DND-41 (cell line): ENCODE measurements at regions not wholly inside any gene's neighbourhood (a gene's known extent, or its start where the extent isn't known, plus 50 kb on each side); places are given as distances from the start of the nearest gene placed in this dataset.

ENCODE experiments used
- ATAC-seq: fragments of 200-7000 bp; cut with Tn5 transposase; 3 replicates; pipeline ENCODE4 v1.9.1; 2021; ENCODE audit warnings: low read depth; ENCODE audit not compliant: insufficient read depth
- DNase-seq: peaks from one replicate; pipeline ENCODE4 v3.0.0-alpha.2; 2020
- H2AFZ ChIP-seq: 2 replicates; pipeline ENCODE4 v1.6.0; 2012; ENCODE audit warnings: low read depth, low read length
- H3K27ac ChIP-seq: 2 replicates; pipeline ENCODE4 v1.5.1; 2012; ENCODE audit warnings: low read length, inconsistent platforms
- H3K27me3 ChIP-seq: fragments of 200-600 bp; sonication (generic); 2 replicates; pipeline ENCODE4 v1.6.0; 2012; ENCODE audit warnings: low read length, mild to moderate bottlenecking, inconsistent platforms; ENCODE audit not compliant: insufficient read depth, poor library complexity
- H3K36me3 ChIP-seq: 2 replicates; pipeline ENCODE4 v1.5.1; 2012; ENCODE audit warnings: low read length, inconsistent platforms; ENCODE audit not compliant: insufficient read depth
- H3K4me1 ChIP-seq: 2 replicates; pipeline ENCODE4 v1.5.1; 2012; ENCODE audit warnings: mild to moderate bottlenecking, low read length; ENCODE audit not compliant: insufficient read depth
- H3K4me2 ChIP-seq: 2 replicates; pipeline ENCODE4 v1.6.0; 2012; ENCODE audit warnings: mild to moderate bottlenecking, moderate library complexity, low read length, inconsistent platforms; ENCODE audit not compliant: insufficient read depth
- H3K4me3 ChIP-seq, 2 experiments: fragments of 200-600 bp in 1 of 2; shearing (Covaris generic) in 1 of 2; 2 replicates each; pipeline ENCODE4 v1.5.1; 2012 to 2016; ENCODE audit warnings: inconsistent platforms in 2 of 2, low read length in 2 of 2, mild to moderate bottlenecking in 2 of 2, low read depth in 1 of 2, moderate library complexity in 1 of 2
- H3K79me2 ChIP-seq: 2 replicates; pipeline ENCODE4 v1.6.0; 2012; ENCODE audit warnings: low read length, inconsistent platforms; ENCODE audit not compliant: insufficient read depth
- H3K9ac ChIP-seq: 2 replicates; pipeline ENCODE4 v1.6.0; 2012; ENCODE audit warnings: low read depth, mild to moderate bottlenecking, inconsistent platforms, low read length, moderate library complexity
- H3K9me3 ChIP-seq: 2 replicates; pipeline ENCODE4 v1.5.1; 2012; ENCODE audit warnings: low read length, moderate library complexity, mild to moderate bottlenecking, inconsistent platforms; ENCODE audit not compliant: insufficient read depth, severe bottlenecking
- H4K20me1 ChIP-seq: 2 replicates; pipeline ENCODE4 v1.6.0; 2012; ENCODE audit warnings: low read length; ENCODE audit not compliant: insufficient read depth
- CTCF ChIP-seq: IDR thresholded peaks from 2 replicates; pipeline ENCODE4 v1.5.1; 2012; ENCODE audit warnings: borderline replicate concordance, low read length, moderate library complexity, mild to moderate bottlenecking; ENCODE audit not compliant: poor library complexity, severe bottlenecking; ENCODE audit errors: extremely low read depth
- EZH2 ChIP-seq: IDR thresholded peaks from 3 replicates; pipeline ENCODE4 v1.6.1; 2012; ENCODE audit warnings: borderline replicate concordance, low read depth, mild to moderate bottlenecking, moderate library complexity, low read length, inconsistent platforms; ENCODE audit not compliant: severe bottlenecking

GRCh38 chr2:213221957-213222356, 62.3 kb upstream of the SPAG16 start:
- no peaks in the 10 kb centered on the region for H4K20me1 ChIP-seq
- DNase-seq (no peak), ATAC-seq (no peak)
- H3K27me3 ChIP-seq: no peaks in the 10 kb centered on the region
- no peak overlapping the region for H2AFZ ChIP-seq
- peaks cover 49% of the 10 kb centered on the region for H3K4me1 ChIP-seq
- no peak overlapping the region for H3K27ac ChIP-seq
- TF ChIP-seq CTCF: no peak
- no peak for TF ChIP-seq EZH2
- no peak overlapping the region for H3K4me2 ChIP-seq
- no peaks in the 10 kb centered on the region for H3K36me3 ChIP-seq
- no peak overlapping the region for H3K4me3 ChIP-seq
- H3K79me2 ChIP-seq: no peaks in the 10 kb centered on the region
- no peak overlapping the region for H3K9ac ChIP-seq
- H3K9me3 ChIP-seq: no peaks in the 10 kb centered on the region

GRCh38 chr2:213224366-213224765, 59.9 kb upstream of the SPAG16 start:
- Histone ChIP-seq H3K36me3 (no peaks in the 10 kb centered on the region), H3K4me1 (peaks cover 65% of the 10 kb centered on the region), H3K9ac (no peak overlapping the region), H3K27ac (peak overlapping the region; percentile 7; the same call in 1 of the 2 replicates), H3K27me3 (no peaks in the 10 kb centered on the region), H3K9me3 (no peaks in the 10 kb centered on the region), H2AFZ (0 out of 2 replicates have a peak overlapping the region, but pooled peaks have one; percentile 19), H4K20me1 (no peaks in the 10 kb centered on the region), H3K4me2 (no peak overlapping the region), H3K4me3 (no peak overlapping the region), H3K79me2 (no peaks in the 10 kb centered on the region)
- ATAC-seq (no peak), DNase-seq (no peak)
- no peak for TF ChIP-seq CTCF
- TF ChIP-seq EZH2: no peak

GRCh38 chr2:213225866-213226265, 58.4 kb upstream of the SPAG16 start:
- peaks cover 65% of the 10 kb centered on the region for H3K4me1 ChIP-seq
- H3K27me3 ChIP-seq: no peaks in the 10 kb centered on the region
- H3K4me2 ChIP-seq: no peak overlapping the region
- H3K9ac ChIP-seq: no peak overlapping the region
- no peaks in the 10 kb centered on the region for H4K20me1 ChIP-seq
- DNase-seq: no peak
- H2AFZ ChIP-seq: peak overlapping the region; percentile 15; the same call in 1 of the 2 replicates
- H3K9me3 ChIP-seq: no peaks in the 10 kb centered on the region
- H3K36me3 ChIP-seq: no peaks in the 10 kb centered on the region
- H3K79me2 ChIP-seq: no peaks in the 10 kb centered on the region
- H3K27ac ChIP-seq: peak overlapping the region; percentile 91
- ATAC-seq: no peak
- no peak overlapping the region for H3K4me3 ChIP-seq
- TF ChIP-seq EZH2: no peak
- no peak for TF ChIP-seq CTCF

- TF ChIP-seq EZH2 (no peak), CTCF (no peak)
- H3K9ac ChIP-seq: peak overlapping the region; percentile 25; the same call in 1 of the 2 replicates
- H2AFZ ChIP-seq: peak overlapping the region; percentile 45
- ATAC-seq (peak; percentile 81), DNase-seq (peak; percentile 77)
- H3K4me1 ChIP-seq: peaks cover 80% of the 10 kb centered on the region
- no peaks in the 10 kb centered on the region for H3K36me3 ChIP-seq
- 0 out of 2 replicates have a peak overlapping the region, but pooled peaks have one; percentile 12 for H3K4me2 ChIP-seq
- H3K4me3 ChIP-seq: no peak overlapping the region
- no peaks in the 10 kb centered on the region for H3K79me2 ChIP-seq
- peak overlapping the region; percentile 91 for H3K27ac ChIP-seq
- H4K20me1 ChIP-seq: no peaks in the 10 kb centered on the region
- no peaks in the 10 kb centered on the region for H3K9me3 ChIP-seq
- no peaks in the 10 kb centered on the region for H3K27me3 ChIP-seq
Measured at GRCh38 chr2:213227458-213227857, 56.8 kb upstream of the SPAG16 start.
